Spleen (tissue), 11 donors: ENCODE measurements at regions not wholly inside any gene's neighbourhood (a gene's known extent, or its start where the extent isn't known, plus 50 kb on each side); places are given as distances from the start of the nearest gene placed in this dataset.

ENCODE experiments used
- DNase-seq: peaks from one replicate; pipeline ENCODE4 v3.0.0-alpha.2; 2020
- H3K27ac ChIP-seq, 8 donors: fragments of 200-600 bp; sonication (generic) in 7 of 8; 1 replicate in 4 of 8; 2 replicates in 4 of 8; pipeline versions ENCODE4 v1.5.0 to v1.8.0; 2016 to 2021; ENCODE audit warnings: inconsistent platforms in 4 of 8, mild to moderate bottlenecking in 4 of 8, moderate library complexity in 1 of 8
- H3K27me3 ChIP-seq, 7 donors: fragments of 200-600 bp; sonication (generic) in 6 of 7; replicated peaks in 1 of 7; 1 replicate in 4 of 7; 2 replicates in 3 of 7; pipeline versions ENCODE4 v1.5.0 to v1.8.0; 2016 to 2021; ENCODE audit warnings: inconsistent platforms in 3 of 7, mild to moderate bottlenecking in 1 of 7
- H3K36me3 ChIP-seq, 6 donors: fragments of 200-600 bp; sonication (generic) in 5 of 6; 1 replicate in 4 of 6; 2 replicates in 2 of 6; pipeline versions ENCODE4 v1.5.0 to v1.8.0; 2016 to 2021; ENCODE audit warnings: inconsistent platforms in 2 of 6
- H3K4me1 ChIP-seq, 6 donors: fragments of 200-600 bp; sonication (generic) in 5 of 6; 1 replicate in 3 of 6; 2 replicates in 3 of 6; pipeline versions ENCODE4 v1.5.0 to v1.8.0; 2016 to 2021; ENCODE audit warnings: inconsistent platforms in 3 of 6
- H3K4me3 ChIP-seq, 8 donors: fragments of 200-600 bp; sonication (generic) in 7 of 8; 1 replicate in 4 of 8; 2 replicates in 4 of 8; pipeline versions ENCODE4 v1.5.0 to v1.8.0; 2016 to 2021; ENCODE audit warnings: inconsistent platforms in 4 of 8, mild to moderate bottlenecking in 4 of 8, moderate library complexity in 2 of 8
- H3K9me3 ChIP-seq, 8 donors: fragments of 200-600 bp; sonication (generic) in 7 of 8; 1 replicate in 4 of 8; 2 replicates in 4 of 8; pipeline versions ENCODE4 v1.5.0 to v1.8.0; 2016 to 2021; ENCODE audit warnings: inconsistent platforms in 4 of 8
- POLR2A ChIP-seq, 3 donors: fragments of 450-650 bp; IDR thresholded peaks; one replicate each; pipeline ENCODE4 v1.5.1; 2017; ENCODE audit warnings: antibody characterized with exemption in 3 of 3, mild to moderate bottlenecking in 1 of 3
- POLR2AphosphoS5 ChIP-seq, 3 donors: sonication (generic); formaldehyde crosslinking; IDR thresholded peaks; one replicate each; pipeline ENCODE4 v1.5.1; 2017; ENCODE audit warnings: antibody characterized with exemption in 3 of 3
- WGBS, 5 donors: extraction: QIAGEN DNeasy Blood & Tissue Kit in 3 of 5; methylation state at CpG; one replicate each; pipeline versions ENCODE4 v1.1.5 to v1.1.7; 2013 to 2018; 5-methylcytosine and 5-hydroxymethylcytosine counted together
- intact Hi-C: fragments of 100-400 bp; cut with DNase I; formaldehyde crosslinking; loops from one replicate; pipeline ENCODE4 v1.15.0; 2023; ENCODE audit warnings: low total_unique reads
- TF ChIP-seq, protein P1 (sequence below), 11 experiments: fragments of 200-600 bp in 7 of 11; fragments of 450-650 bp in 4 of 11; sonication (generic) in 4 of 11; IDR thresholded peaks in 8 of 11; conservative IDR thresholded peaks in 3 of 11; 1 replicate in 7 of 11; 2 replicates in 4 of 11; pipeline versions ENCODE4 v1.4.0 to v1.8.0; 2016 to 2021; ENCODE audit warnings: antibody characterized with exemption in 11 of 11, inconsistent platforms in 4 of 11, mild to moderate bottlenecking in 1 of 11
- donor health status: healthy with polysubstance abuse.
- donor health status: DM: no; HTN: no; CAD: no; lungs with moderate emphysema.
- donor health status: DM: no; HTN: no; CAD: no.
- donor health status: Bipolar disorder and iron deficiency.
- donor health status: healthy.
- donor health status: DM: no; HTN: no; CAD: no.
- donor health status: DM: yes; HTN: yes; CAD: no.

DNA sequence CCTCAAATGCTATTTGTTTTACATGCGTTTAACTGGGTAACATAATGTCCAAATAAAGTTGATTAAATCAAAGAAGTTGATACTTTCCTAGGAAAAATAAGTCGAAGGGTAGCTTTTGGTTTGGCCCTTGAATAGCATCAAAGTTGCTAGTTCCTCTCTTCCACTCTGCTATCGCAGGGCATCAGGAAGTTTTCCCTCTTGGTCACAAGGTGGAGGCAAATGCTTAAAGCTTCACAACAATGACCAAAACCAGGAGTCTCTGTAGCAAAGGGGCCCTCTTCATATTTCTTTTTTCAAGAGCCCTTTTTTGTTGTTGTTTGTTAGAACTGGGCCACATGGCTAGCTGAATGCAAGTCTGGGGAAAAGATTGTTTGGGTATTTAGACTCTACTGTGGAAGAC, 668.4 kb downstream of the KCNT2 start:
- Histone ChIP-seq H3K36me3 (no peaks in the 10 kb centered on the region), H3K9me3 (no peaks in the 10 kb centered on the region), H3K4me1 (no peaks in the 10 kb centered on the region), H3K4me3 (no peak overlapping the region), H3K27me3 (no peaks in the 10 kb centered on the region), H3K27ac (no peak overlapping the region)
- 51 to 68% (median 55%) methylated on average over 3 of the region's 3 CpGs for WGBS, 5 donors
- no peak for DNase-seq
- TF ChIP-seq, protein P1, sequence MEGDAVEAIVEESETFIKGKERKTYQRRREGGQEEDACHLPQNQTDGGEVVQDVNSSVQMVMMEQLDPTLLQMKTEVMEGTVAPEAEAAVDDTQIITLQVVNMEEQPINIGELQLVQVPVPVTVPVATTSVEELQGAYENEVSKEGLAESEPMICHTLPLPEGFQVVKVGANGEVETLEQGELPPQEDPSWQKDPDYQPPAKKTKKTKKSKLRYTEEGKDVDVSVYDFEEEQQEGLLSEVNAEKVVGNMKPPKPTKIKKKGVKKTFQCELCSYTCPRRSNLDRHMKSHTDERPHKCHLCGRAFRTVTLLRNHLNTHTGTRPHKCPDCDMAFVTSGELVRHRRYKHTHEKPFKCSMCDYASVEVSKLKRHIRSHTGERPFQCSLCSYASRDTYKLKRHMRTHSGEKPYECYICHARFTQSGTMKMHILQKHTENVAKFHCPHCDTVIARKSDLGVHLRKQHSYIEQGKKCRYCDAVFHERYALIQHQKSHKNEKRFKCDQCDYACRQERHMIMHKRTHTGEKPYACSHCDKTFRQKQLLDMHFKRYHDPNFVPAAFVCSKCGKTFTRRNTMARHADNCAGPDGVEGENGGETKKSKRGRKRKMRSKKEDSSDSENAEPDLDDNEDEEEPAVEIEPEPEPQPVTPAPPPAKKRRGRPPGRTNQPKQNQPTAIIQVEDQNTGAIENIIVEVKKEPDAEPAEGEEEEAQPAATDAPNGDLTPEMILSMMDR (IDR thresholded peaks at IDR 0.05 in 8 of 11, conservative IDR thresholded peaks at IDR 0.05 in 3 of 11) = no peak
- TF ChIP-seq POLR2A (IDR thresholded peaks at IDR 0.05) (no peak), POLR2AphosphoS5 (IDR thresholded peaks at IDR 0.05) (no peak)
- intact Hi-C loops = no loop called here

DNA sequence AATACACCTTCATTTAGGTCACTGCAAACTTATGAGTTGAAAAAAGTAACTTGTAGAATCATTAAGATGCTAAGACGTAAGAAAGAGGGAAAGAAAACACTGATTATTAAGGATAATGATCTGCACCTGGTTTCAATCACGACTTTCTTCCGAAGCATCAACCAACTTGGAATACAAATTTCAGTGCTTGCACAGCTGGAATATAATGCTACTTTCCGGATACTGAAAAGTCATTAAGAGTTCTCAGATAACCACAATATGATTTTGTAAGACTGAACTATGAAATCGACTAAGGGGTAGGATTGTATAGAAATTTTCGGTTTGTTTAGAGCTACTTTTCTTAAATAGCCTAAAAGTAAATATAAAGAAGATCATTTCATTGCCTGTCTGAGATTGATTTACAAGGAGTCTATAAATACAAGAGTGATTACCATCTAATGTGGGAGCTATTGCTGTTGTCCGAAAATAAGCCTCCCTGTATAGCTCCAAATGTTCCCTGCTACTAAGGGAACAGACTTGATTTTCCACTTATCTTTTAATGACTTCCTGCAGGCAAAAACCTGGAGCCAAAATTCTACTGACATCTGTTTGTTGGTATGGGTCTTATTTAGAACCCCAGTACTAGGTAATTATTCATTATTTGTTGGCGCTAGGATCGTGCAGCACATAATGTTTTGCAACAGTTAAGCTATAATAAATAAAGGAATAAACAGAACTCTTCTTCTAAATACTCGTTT, 673.3 kb downstream of the KCNT2 start:
- WGBS, 5 donors = 65 to 75% (median 71%) methylated on average over 10 of the region's 10 CpGs
- H3K9me3 ChIP-seq = peaks cover 0 to 4% (median 0%) of the 10 kb centered on the region in 8 donors
- no peaks in the 10 kb centered on the region for H3K27me3 ChIP-seq
- no peaks in the 10 kb centered on the region for H3K36me3 ChIP-seq
- intact Hi-C loops = no loop called here
- TF ChIP-seq POLR2AphosphoS5 (IDR thresholded peaks at IDR 0.05) (no peak), POLR2A (IDR thresholded peaks at IDR 0.05) (no peak)
- TF ChIP-seq, protein P1 (IDR thresholded peaks at IDR 0.05 in 8 of 11, conservative IDR thresholded peaks at IDR 0.05 in 3 of 11) = no peak
- no peak for DNase-seq
- H3K27ac ChIP-seq = no peak overlapping the region
- H3K4me3 ChIP-seq = no peak overlapping the region
- no peaks in the 10 kb centered on the region for H3K4me1 ChIP-seq

DNA sequence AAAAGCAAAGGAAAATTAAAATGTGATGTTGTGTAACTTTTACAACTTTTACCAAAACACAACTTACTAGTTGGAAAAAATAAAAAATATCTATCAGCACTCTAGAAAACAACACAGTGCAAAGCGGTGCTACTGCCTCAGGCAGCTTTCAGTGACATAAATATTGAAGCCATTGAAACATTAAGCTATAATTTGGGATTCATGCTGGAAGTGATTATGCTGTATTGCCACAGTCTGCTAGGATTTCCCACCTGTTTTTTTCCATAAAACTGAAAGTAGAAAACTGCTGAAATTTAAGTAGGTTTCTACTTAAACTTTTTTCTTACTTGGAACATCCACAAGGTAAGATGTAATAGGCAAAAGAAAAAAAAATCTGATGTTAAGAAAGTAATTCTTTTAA, 674.4 kb downstream of the KCNT2 start:
- Histone ChIP-seq H3K27ac (no peak overlapping the region), H3K4me3 (no peak overlapping the region), H3K36me3 (no peaks in the 10 kb centered on the region), H3K27me3 (no peaks in the 10 kb centered on the region), H3K4me1 (no peaks in the 10 kb centered on the region), H3K9me3 (peaks cover 0 to 8% (median 0%) of the 10 kb centered on the region in 8 donors)
- WGBS, 5 donors = 71 to 91% (median 78%) methylated on average over 1 of the region's 1 CpG
- TF ChIP-seq POLR2AphosphoS5 (IDR thresholded peaks at IDR 0.05) (no peak), POLR2A (IDR thresholded peaks at IDR 0.05) (no peak)
- TF ChIP-seq, protein P1 (IDR thresholded peaks at IDR 0.05 in 8 of 11, conservative IDR thresholded peaks at IDR 0.05 in 3 of 11) = no peak
- intact Hi-C loops = no loop called here
- DNase-seq = no peak

DNA sequence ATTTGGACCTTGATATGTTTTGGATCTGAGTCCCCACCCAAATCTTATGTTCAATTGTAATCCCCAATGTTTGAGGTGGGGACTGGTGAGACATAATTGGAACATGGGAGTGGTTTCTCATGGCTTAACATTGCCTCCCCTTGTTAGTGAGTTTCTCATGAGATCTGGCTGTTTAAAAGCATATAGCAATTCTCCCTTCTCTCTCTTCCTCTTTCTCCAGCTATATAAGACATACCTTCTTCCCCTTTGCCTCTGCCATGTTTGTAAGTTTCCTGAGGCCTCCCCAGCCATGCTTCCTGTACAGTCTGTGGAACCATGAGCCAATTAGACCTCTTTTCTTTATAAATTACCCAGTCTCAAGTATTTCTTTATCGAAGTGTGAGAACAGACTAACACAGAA, 692.4 kb downstream of the KCNT2 start:
- no peak overlapping the region for H3K27ac ChIP-seq
- TF ChIP-seq POLR2AphosphoS5 (IDR thresholded peaks at IDR 0.05) = no peak
- TF ChIP-seq, protein P1 (IDR thresholded peaks at IDR 0.05 in 8 of 11, conservative IDR thresholded peaks at IDR 0.05 in 3 of 11) = no peak
- TF ChIP-seq POLR2A (IDR thresholded peaks at IDR 0.05) = no peak
- no peaks in the 10 kb centered on the region for H3K4me1 ChIP-seq
- intact Hi-C loops = no loop called here
- H3K27me3 ChIP-seq = no peaks in the 10 kb centered on the region
- DNase-seq = no peak
- H3K4me3 ChIP-seq = no peak overlapping the region
- 80 to 96% (median 93%) methylated on average over 1 of the region's 1 CpG for WGBS, 5 donors
- H3K9me3 ChIP-seq = peaks cover 0 to 26% (median 16%) of the 10 kb centered on the region in 8 donors
- no peaks in the 10 kb centered on the region for H3K36me3 ChIP-seq
